ENCODE measurements at regions not wholly inside any gene's neighbourhood (a gene's known extent, or its start where the extent isn't known, plus 50 kb on each side); places are given as distances from the start of the nearest gene placed in this dataset.

DNA sequence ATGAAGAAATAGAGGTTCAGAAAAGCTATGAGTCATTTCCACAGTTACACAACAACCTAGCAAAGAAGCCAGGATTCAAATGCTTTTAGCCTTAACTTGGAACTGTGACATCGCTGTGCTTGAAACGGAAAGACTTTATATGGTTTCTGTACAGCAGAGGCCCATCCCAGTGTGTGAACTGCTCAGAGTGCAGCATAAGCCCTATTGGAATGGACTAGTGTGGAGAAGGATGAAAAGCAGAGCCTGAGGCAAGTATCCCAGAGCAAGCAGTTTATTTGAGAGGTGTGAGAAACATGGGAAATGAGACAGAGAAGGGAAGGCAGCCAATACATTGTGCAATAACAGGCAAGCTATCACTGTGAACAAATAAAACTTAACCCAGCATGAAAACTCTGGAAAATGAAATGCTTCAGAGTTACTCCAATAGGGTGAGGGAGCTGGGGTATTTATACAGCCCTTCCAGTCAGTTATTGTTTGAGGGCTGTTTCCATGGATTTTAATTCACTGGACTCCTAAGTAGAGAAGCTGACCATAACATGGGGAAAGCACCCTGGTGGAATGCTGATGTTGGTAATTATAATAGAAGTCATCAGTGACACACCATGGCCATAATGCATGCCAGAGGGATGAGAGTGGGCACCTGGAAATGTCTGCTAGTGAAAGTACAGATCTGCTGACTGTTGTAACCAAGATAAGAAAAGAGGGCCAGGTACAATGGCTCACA lies 254.0 kb upstream of the POU3F3 start:
- Histone ChIP-seq H3K27ac (no peak overlapping the region), H3K9me3 (peaks cover 0 to 3% (median 0%) of the 10 kb centered on the region in 4 donors), H3K4me3 (no peak overlapping the region), H3K36me3 (no peaks in the 10 kb centered on the region), H3K4me1 (no peaks in the 10 kb centered on the region), H3K27me3 (no peaks in the 10 kb centered on the region)
- intact Hi-C loops (cut with DNase I): no loop called here
- no peak for TF ChIP-seq POLR2A (IDR thresholded peaks at IDR 0.05)
- no peak for TF ChIP-seq POLR2AphosphoS5 (IDR thresholded peaks at IDR 0.05)
- TF ChIP-seq, protein P1, sequence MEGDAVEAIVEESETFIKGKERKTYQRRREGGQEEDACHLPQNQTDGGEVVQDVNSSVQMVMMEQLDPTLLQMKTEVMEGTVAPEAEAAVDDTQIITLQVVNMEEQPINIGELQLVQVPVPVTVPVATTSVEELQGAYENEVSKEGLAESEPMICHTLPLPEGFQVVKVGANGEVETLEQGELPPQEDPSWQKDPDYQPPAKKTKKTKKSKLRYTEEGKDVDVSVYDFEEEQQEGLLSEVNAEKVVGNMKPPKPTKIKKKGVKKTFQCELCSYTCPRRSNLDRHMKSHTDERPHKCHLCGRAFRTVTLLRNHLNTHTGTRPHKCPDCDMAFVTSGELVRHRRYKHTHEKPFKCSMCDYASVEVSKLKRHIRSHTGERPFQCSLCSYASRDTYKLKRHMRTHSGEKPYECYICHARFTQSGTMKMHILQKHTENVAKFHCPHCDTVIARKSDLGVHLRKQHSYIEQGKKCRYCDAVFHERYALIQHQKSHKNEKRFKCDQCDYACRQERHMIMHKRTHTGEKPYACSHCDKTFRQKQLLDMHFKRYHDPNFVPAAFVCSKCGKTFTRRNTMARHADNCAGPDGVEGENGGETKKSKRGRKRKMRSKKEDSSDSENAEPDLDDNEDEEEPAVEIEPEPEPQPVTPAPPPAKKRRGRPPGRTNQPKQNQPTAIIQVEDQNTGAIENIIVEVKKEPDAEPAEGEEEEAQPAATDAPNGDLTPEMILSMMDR (IDR thresholded peaks at IDR 0.05): no peak
- TF ChIP-seq EP300 (IDR thresholded peaks at IDR 0.05): no peak
- no peak for DNase-seq
- 90 to 92% methylated on average over 2 of the region's 2 CpGs for WGBS, 2 donors

DNA sequence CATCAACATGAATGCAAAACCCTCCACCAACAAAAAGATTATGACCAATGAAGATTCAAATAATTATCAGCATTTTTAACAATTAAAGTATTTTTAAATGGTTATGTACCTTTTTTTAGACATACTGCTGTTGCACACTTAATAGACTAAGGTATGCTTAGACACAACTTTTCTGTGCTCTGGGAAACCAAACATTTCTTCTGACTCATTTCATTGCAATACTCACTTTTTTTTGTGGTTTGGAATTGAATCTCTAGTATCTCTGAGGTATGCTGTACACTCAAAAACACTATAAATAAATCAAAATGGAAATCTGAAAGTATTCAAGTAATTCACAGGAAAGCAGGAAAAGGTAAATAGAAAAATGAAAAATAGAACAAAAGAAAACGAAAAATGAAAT lies 247.9 kb upstream of the POU3F3 start:
- no peaks in the 10 kb centered on the region for H3K36me3 ChIP-seq
- no peaks in the 10 kb centered on the region for H3K9me3 ChIP-seq
- TF ChIP-seq EP300 (IDR thresholded peaks at IDR 0.05): no peak
- no peak for TF ChIP-seq POLR2A (IDR thresholded peaks at IDR 0.05)
- TF ChIP-seq, protein P1 (IDR thresholded peaks at IDR 0.05): no peak
- no peak for TF ChIP-seq POLR2AphosphoS5 (IDR thresholded peaks at IDR 0.05)
- no peaks in the 10 kb centered on the region for H3K4me1 ChIP-seq
- WGBS, 2 donors: 73 to 79% methylated on average over 1 of the region's 1 CpG
- no peaks in the 10 kb centered on the region for H3K27me3 ChIP-seq
- DNase-seq: no peak
- H3K4me3 ChIP-seq: no peak overlapping the region
- intact Hi-C loops (cut with DNase I): no loop called here
- no peak overlapping the region for H3K27ac ChIP-seq

DNA sequence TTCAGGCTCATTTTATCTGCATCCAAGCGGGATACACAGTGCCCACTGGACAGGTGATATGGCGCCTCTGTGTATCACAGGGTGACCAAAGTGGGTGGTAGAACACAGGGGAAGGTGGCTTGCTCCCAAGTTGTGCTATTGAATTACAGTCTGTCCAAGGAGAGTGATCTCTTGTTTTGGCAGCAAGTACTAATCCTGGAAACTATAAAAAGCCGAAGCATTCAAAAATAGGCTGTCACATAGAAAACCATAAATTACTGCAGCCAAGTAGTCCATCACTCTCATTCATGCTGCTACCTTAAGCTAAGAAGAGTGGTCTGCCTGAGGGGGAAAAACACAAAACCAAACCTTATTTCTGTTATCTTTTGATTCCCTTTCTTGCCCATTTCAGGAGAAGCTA lies 237.1 kb upstream of the POU3F3 start:
- TF ChIP-seq POLR2AphosphoS5 (IDR thresholded peaks at IDR 0.05) (no peak), POLR2A (IDR thresholded peaks at IDR 0.05) (no peak), EP300 (IDR thresholded peaks at IDR 0.05) (no peak)
- TF ChIP-seq, protein P1 (IDR thresholded peaks at IDR 0.05): no peak
- intact Hi-C loops (cut with DNase I): no loop called here
- H3K27me3 ChIP-seq: no peaks in the 10 kb centered on the region
- H3K27ac ChIP-seq: no peak overlapping the region
- no peak overlapping the region for H3K4me3 ChIP-seq
- H3K36me3 ChIP-seq: no peaks in the 10 kb centered on the region
- no peak for DNase-seq
- H3K4me1 ChIP-seq: no peaks in the 10 kb centered on the region
- H3K9me3 ChIP-seq: no peaks in the 10 kb centered on the region
- WGBS, 2 donors: 88 to 90% methylated on average over 3 of the region's 3 CpGs

DNA sequence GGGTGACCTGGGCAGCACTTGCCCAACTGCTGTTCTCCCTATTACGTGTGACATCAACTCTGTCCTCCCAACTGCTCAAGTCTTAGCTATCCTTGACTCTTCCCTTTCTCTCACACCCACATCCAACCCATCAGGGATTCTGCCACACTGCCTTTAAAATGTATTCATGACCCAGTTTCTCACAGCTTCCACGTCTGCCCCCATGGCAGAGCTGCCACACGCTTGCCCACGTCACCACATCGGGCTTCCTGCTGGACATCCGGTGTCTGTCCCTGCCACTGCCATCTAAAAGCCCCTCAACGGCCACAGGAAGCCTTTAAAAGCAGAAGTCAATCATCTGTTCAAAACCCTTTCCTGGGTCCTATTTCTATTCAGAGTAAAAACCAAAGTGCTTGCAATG lies 233.1 kb upstream of the POU3F3 start:
- Histone ChIP-seq H3K4me1 (no peaks in the 10 kb centered on the region), H3K9me3 (peaks cover 0 to 2% (median 0%) of the 10 kb centered on the region in 4 donors), H3K27me3 (no peaks in the 10 kb centered on the region), H3K4me3 (no peak overlapping the region), H3K36me3 (no peaks in the 10 kb centered on the region), H3K27ac (no peak overlapping the region)
- 66 to 79% methylated on average over 7 of the region's 7 CpGs for WGBS, 2 donors
- TF ChIP-seq POLR2A (IDR thresholded peaks at IDR 0.05) (no peak), EP300 (IDR thresholded peaks at IDR 0.05) (no peak), POLR2AphosphoS5 (IDR thresholded peaks at IDR 0.05) (no peak)
- TF ChIP-seq, protein P1 (IDR thresholded peaks at IDR 0.05): no peak
- intact Hi-C loops (cut with DNase I): no loop called here
- DNase-seq: no peak

DNA sequence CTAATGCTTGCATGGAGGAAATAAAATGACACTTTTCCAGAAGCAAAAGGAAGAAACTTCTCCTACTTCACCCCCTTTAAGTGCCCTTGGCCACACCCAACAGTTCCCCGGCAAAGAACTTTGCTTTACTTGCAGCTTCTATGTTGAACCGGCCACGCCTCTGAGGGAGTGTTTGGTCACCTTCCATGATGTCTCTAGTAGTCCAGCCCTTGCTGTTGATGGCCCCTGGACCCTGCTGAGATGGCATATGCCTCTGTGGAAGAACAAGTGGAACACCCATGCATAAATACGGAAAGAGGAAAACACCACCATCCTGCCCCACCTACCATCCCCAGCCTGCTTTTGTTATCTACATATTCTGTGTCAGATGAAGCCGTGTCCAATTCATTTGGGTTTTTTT lies 218.3 kb upstream of the POU3F3 start:
- no peak for DNase-seq
- no peaks in the 10 kb centered on the region for H3K4me1 ChIP-seq
- H3K36me3 ChIP-seq: no peaks in the 10 kb centered on the region
- intact Hi-C loops (cut with DNase I): no loop called here
- no peak overlapping the region for H3K4me3 ChIP-seq
- H3K27me3 ChIP-seq: no peaks in the 10 kb centered on the region
- no peak for TF ChIP-seq POLR2AphosphoS5 (IDR thresholded peaks at IDR 0.05)
- no peak for TF ChIP-seq POLR2A (IDR thresholded peaks at IDR 0.05)
- no peak for TF ChIP-seq EP300 (IDR thresholded peaks at IDR 0.05)
- TF ChIP-seq, protein P1 (IDR thresholded peaks at IDR 0.05): no peak
- no peak overlapping the region for H3K27ac ChIP-seq
- no peaks in the 10 kb centered on the region for H3K9me3 ChIP-seq
- WGBS, 2 donors: 27 to 75% methylated on average over 5 of the region's 5 CpGs
